GM21447 (cell line): ENCODE measurements at regions not wholly inside any gene's neighbourhood (a gene's known extent, or its start where the extent isn't known, plus 50 kb on each side); places are given as distances from the start of the nearest gene placed in this dataset.

Experiments used
- ATAC-seq: cut with Tn5 transposase; IDR thresholded peaks from one replicate; pipeline ENCODE4 v1.9.1; 2021; ENCODE audit not compliant: unreplicated experiment

GRCh38 chr18:38475686-38476085 lies 910.1 kb upstream of the CELF4 start:
- ATAC-seq: no peak

GRCh38 chr18:38473535-38473934 lies 907.9 kb upstream of the CELF4 start:
- ATAC-seq: no peak

GRCh38 chr18:38470421-38470820 lies 904.8 kb upstream of the CELF4 start:
- ATAC-seq: no peak

GRCh38 chr18:38466426-38466825 lies 900.8 kb upstream of the CELF4 start:
- no peak for ATAC-seq

- ATAC-seq: no peak
Observed at GRCh38 chr18:38464024-38464423, 898.4 kb upstream of the CELF4 start.

- no peak for ATAC-seq
Observed at GRCh38 chr18:38460657-38461056, 895.1 kb upstream of the CELF4 start.

GRCh38 chr18:38459131-38459994 lies 893.8 kb upstream of the CELF4 start:
- no peak for ATAC-seq

- no peak for ATAC-seq
Observed at GRCh38 chr18:38458698-38459097, 893.1 kb upstream of the CELF4 start.

GRCh38 chr18:38456253-38456652 lies 890.7 kb upstream of the CELF4 start:
- ATAC-seq: no peak

GRCh38 chr18:38454764-38455469 lies 889.3 kb upstream of the CELF4 start:
- ATAC-seq: no peak

- ATAC-seq: no peak
Observed at GRCh38 chr18:38453880-38454279, 888.3 kb upstream of the CELF4 start.

GRCh38 chr18:38450876-38451275 lies 885.3 kb upstream of the CELF4 start:
- ATAC-seq: no peak

- ATAC-seq: no peak
Observed at GRCh38 chr18:38445804-38446145, 880.2 kb upstream of the CELF4 start.

GRCh38 chr18:38444971-38445803 lies 879.6 kb upstream of the CELF4 start:
- no peak for ATAC-seq

- no peak for ATAC-seq
Observed at GRCh38 chr18:38427736-38428135, 862.1 kb upstream of the CELF4 start.

- no peak for ATAC-seq
Observed at GRCh38 chr18:38427234-38427633, 861.6 kb upstream of the CELF4 start.

- no peak for ATAC-seq
Observed at GRCh38 chr18:38421872-38422615, 856.4 kb upstream of the CELF4 start.

- ATAC-seq: no peak
Observed at GRCh38 chr18:38421021-38421420, 855.4 kb upstream of the CELF4 start.

- ATAC-seq: no peak
Observed at GRCh38 chr18:38420611-38421010, 855.0 kb upstream of the CELF4 start.

- ATAC-seq: no peak
Observed at GRCh38 chr18:38415811-38416210, 850.2 kb upstream of the CELF4 start.

- ATAC-seq: no peak
Observed at GRCh38 chr18:38413193-38413592, 847.6 kb upstream of the CELF4 start.
